ENCODE measurements at regions not wholly inside any gene's neighbourhood (a gene's known extent, or its start where the extent isn't known, plus 50 kb on each side); places are given as distances from the start of the nearest gene placed in this dataset.

GRCh38 chr10:128851726-128852125, 615.3 kb upstream of the MGMT start:
- no peaks in the 10 kb centered on the region for H3K9me3 ChIP-seq (ENCODE audit: insufficient read depth, low read length, severe bottlenecking)
- 0 out of 2 replicates have a peak, but pooled peaks cover 5% of the 10 kb centered on the region for H3K4me1 ChIP-seq (ENCODE audit: insufficient read depth, low read length)
- no peak overlapping the region for H2AFZ ChIP-seq (ENCODE audit: low read depth, low read length)
- DNase-seq = no peak
- H4K20me1 ChIP-seq (ENCODE audit: insufficient read depth, low read length) = no peaks in the 10 kb centered on the region
- ATAC-seq (ENCODE audit: insufficient read depth, low read depth) = no peak
- H3K79me2 ChIP-seq (ENCODE audit: insufficient read depth, low read length) = no peaks in the 10 kb centered on the region
- TF ChIP-seq CTCF (IDR thresholded peaks at IDR 0.05; ENCODE audit: borderline replicate concordance, extremely low read depth, low read length, poor library complexity, severe bottlenecking) = no peak
- no peak for TF ChIP-seq EZH2 (IDR thresholded peaks at IDR 0.05; ENCODE audit: borderline replicate concordance, low read depth, low read length, severe bottlenecking)
- no peak overlapping the region for H3K9ac ChIP-seq (ENCODE audit: low read depth, low read length)
- H3K4me2 ChIP-seq (ENCODE audit: insufficient read depth, low read length) = no peak overlapping the region
- H3K27ac ChIP-seq (ENCODE audit: low read length) = no peak overlapping the region
- no peak overlapping the region for H3K4me3 ChIP-seq (ENCODE audit: low read depth in 1 of 2, low read length in 2 of 2)
- no peaks in the 10 kb centered on the region for H3K27me3 ChIP-seq (ENCODE audit: insufficient read depth, low read length, poor library complexity)
- no peaks in the 10 kb centered on the region for H3K36me3 ChIP-seq (ENCODE audit: insufficient read depth, low read length)

- Histone ChIP-seq H3K4me3 (ENCODE audit: low read depth in 1 of 2, low read length in 2 of 2) (no peak overlapping the region), H3K4me2 (ENCODE audit: insufficient read depth, low read length) (no peak overlapping the region), H3K4me1 (ENCODE audit: insufficient read depth, low read length) (0 out of 2 replicates have a peak, but pooled peaks cover 5% of the 10 kb centered on the region), H3K9me3 (ENCODE audit: insufficient read depth, low read length, severe bottlenecking) (no peaks in the 10 kb centered on the region), H3K9ac (ENCODE audit: low read depth, low read length) (no peak overlapping the region), H3K27me3 (ENCODE audit: insufficient read depth, low read length, poor library complexity) (no peaks in the 10 kb centered on the region), H2AFZ (ENCODE audit: low read depth, low read length) (no peak overlapping the region), H3K27ac (ENCODE audit: low read length) (no peak overlapping the region), H3K79me2 (ENCODE audit: insufficient read depth, low read length) (no peaks in the 10 kb centered on the region), H4K20me1 (ENCODE audit: insufficient read depth, low read length) (no peaks in the 10 kb centered on the region), H3K36me3 (ENCODE audit: insufficient read depth, low read length) (no peaks in the 10 kb centered on the region)
- no peak for ATAC-seq (ENCODE audit: insufficient read depth, low read depth)
- TF ChIP-seq EZH2 (IDR thresholded peaks at IDR 0.05; ENCODE audit: borderline replicate concordance, low read depth, low read length, severe bottlenecking) = no peak
- TF ChIP-seq CTCF (IDR thresholded peaks at IDR 0.05; ENCODE audit: borderline replicate concordance, extremely low read depth, low read length, poor library complexity, severe bottlenecking) = no peak
- DNase-seq = no peak
These were observed 614.6 kb upstream of the MGMT start for GRCh38 chr10:128852449-128852848.

GRCh38 chr10:128852902-128853301, 614.1 kb upstream of the MGMT start:
- no peaks in the 10 kb centered on the region for H3K27me3 ChIP-seq (ENCODE audit: insufficient read depth, low read length, poor library complexity)
- H3K9me3 ChIP-seq (ENCODE audit: insufficient read depth, low read length, severe bottlenecking) = no peaks in the 10 kb centered on the region
- no peaks in the 10 kb centered on the region for H3K36me3 ChIP-seq (ENCODE audit: insufficient read depth, low read length)
- no peak overlapping the region for H3K27ac ChIP-seq (ENCODE audit: low read length)
- 0 out of 2 replicates have a peak, but pooled peaks cover 5% of the 10 kb centered on the region for H3K4me1 ChIP-seq (ENCODE audit: insufficient read depth, low read length)
- H2AFZ ChIP-seq (ENCODE audit: low read depth, low read length) = no peak overlapping the region
- H3K79me2 ChIP-seq (ENCODE audit: insufficient read depth, low read length) = no peaks in the 10 kb centered on the region
- no peaks in the 10 kb centered on the region for H4K20me1 ChIP-seq (ENCODE audit: insufficient read depth, low read length)
- H3K9ac ChIP-seq (ENCODE audit: low read depth, low read length) = no peak overlapping the region
- H3K4me2 ChIP-seq (ENCODE audit: insufficient read depth, low read length) = no peak overlapping the region
- TF ChIP-seq EZH2 (IDR thresholded peaks at IDR 0.05; ENCODE audit: borderline replicate concordance, low read depth, low read length, severe bottlenecking) (no peak), CTCF (IDR thresholded peaks at IDR 0.05; ENCODE audit: borderline replicate concordance, extremely low read depth, low read length, poor library complexity, severe bottlenecking) (no peak)
- DNase-seq (no peak), ATAC-seq (ENCODE audit: insufficient read depth, low read depth) (no peak)
- no peak overlapping the region for H3K4me3 ChIP-seq (ENCODE audit: low read depth in 1 of 2, low read length in 2 of 2)

- Histone ChIP-seq H3K79me2 (ENCODE audit: insufficient read depth, low read length) (no peaks in the 10 kb centered on the region), H3K27ac (ENCODE audit: low read length) (no peak overlapping the region), H4K20me1 (ENCODE audit: insufficient read depth, low read length) (no peaks in the 10 kb centered on the region), H3K4me1 (ENCODE audit: insufficient read depth, low read length) (0 out of 2 replicates have a peak, but pooled peaks cover 5% of the 10 kb centered on the region), H3K4me3 (ENCODE audit: low read depth in 1 of 2, low read length in 2 of 2) (no peak overlapping the region), H3K9ac (ENCODE audit: low read depth, low read length) (no peak overlapping the region), H3K36me3 (ENCODE audit: insufficient read depth, low read length) (no peaks in the 10 kb centered on the region), H3K4me2 (ENCODE audit: insufficient read depth, low read length) (no peak overlapping the region), H2AFZ (ENCODE audit: low read depth, low read length) (no peak overlapping the region), H3K9me3 (ENCODE audit: insufficient read depth, low read length, severe bottlenecking) (no peaks in the 10 kb centered on the region), H3K27me3 (ENCODE audit: insufficient read depth, low read length, poor library complexity) (no peaks in the 10 kb centered on the region)
- DNase-seq = no peak
- ATAC-seq (ENCODE audit: insufficient read depth, low read depth) = no peak
- no peak for TF ChIP-seq CTCF (IDR thresholded peaks at IDR 0.05; ENCODE audit: borderline replicate concordance, extremely low read depth, low read length, poor library complexity, severe bottlenecking)
- no peak for TF ChIP-seq EZH2 (IDR thresholded peaks at IDR 0.05; ENCODE audit: borderline replicate concordance, low read depth, low read length, severe bottlenecking)
These were observed 613.5 kb upstream of the MGMT start for GRCh38 chr10:128853537-128853936.
